ENCODE measurements at regions not wholly inside any gene's neighbourhood (a gene's known extent, or its start where the extent isn't known, plus 50 kb on each side); places are given as distances from the start of the nearest gene placed in this dataset.

DNA sequence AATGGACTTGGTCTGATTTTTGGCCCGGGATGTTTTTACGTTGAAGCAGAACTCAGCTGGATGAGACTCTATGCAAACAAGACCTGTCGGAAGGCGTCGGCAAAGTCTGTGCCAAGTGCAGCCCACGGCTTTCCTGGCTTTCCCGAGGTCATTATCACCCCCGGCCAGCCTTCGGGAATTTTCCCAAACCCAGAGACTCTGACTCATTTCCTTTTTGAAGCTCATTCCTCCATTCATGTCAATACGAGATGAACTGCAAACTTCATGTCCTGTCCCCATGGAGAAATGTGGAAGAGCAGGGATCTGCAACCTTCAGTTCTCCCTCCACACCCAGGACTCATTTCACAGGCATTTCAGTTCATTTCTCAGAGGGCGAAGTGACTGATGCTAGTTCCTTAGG, 95.3 kb downstream of the IRX2 start:
- DNase-seq = no peak

DNA sequence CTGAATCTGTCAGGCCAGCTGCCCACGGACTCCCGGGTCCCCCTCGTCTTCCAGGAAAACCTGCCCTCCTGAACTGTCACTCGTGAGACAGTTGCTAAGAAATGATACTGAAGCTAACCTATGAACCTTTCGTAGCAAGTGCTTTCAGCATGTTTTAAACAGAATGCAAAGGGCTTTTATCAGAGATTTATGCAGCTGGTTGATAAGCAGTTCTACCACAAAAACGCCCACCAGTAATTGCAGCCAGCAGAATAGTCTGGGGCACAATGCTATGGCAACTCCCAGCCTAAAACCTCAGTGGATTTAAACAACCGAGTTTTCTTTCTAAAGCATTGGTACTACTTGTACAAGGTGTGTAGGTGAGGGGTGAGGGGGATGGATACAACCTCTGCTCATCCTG, 97.5 kb downstream of the IRX2 start:
- no peak for DNase-seq

DNA sequence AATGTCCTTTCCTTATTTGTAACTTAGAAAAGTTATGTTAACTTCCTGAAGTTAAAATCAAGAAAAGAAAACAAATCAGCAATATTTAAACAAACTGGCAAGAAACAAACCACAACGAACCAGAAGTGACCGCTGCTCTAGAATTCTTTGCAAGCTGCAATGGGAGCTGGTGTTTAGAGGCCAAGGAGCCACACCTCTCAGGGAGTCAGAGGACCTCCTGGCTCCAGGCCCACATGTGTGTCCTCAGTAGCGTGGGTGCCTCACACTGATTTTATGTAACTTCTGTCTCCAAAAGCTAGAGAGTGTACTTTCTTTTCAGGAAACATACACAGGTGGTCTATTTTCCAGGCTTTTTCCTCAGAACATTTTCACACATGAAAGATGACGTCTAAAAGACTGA, 100.4 kb downstream of the IRX2 start:
- no peak for DNase-seq

DNA sequence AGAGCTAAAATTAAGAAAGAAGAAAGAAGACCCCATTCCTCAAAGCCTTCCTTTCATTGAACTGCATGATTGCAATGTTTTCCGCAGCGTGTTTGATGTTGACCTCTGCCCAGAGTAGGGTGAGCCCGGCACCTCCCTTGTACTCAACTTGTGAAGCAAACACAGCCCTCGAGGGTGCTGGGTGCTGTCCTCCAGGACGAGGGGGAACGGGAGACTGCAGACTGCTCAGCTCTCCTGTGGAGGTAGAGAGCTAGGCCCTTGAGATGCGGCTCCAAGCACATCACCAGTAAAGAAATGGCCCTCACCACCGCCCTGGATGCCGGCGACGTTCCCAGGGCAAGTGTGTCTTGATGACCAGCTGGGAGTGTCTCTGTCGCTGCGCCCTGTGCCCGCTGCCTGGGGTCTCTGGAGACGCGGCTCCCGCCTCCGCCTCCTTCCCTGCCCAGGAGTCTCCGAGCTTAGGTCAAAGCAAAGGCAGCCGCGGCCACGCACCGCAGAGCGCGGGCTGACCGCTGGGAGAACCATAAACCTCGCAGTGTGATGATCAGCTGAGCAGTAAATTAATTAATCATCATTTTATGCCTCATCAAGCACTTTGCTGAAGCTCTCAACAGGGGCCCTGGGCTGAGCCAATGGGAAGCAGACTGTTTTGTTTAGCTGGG, 108.7 kb downstream of the IRX2 start:
- no peak for DNase-seq

DNA sequence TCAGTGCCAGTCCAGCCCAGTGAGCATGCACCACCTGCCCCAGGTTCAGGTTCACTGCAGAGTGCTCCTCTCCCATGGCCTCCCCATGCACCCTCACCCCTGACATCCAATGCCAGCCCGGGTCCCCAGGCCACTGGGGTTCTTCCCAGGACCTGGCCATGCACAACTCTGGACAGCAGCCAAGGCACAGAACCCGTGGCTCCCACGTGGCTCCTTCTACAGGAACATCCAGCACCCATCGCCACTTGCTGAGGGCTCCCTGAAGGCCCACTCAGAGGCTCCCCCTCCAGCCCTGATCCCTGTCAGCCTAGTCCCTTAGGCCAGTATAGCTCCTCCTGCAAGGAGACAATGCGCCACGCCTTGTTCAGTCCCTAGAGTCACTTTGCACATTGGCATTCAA, 110.8 kb downstream of the IRX2 start:
- DNase-seq = no peak

DNA sequence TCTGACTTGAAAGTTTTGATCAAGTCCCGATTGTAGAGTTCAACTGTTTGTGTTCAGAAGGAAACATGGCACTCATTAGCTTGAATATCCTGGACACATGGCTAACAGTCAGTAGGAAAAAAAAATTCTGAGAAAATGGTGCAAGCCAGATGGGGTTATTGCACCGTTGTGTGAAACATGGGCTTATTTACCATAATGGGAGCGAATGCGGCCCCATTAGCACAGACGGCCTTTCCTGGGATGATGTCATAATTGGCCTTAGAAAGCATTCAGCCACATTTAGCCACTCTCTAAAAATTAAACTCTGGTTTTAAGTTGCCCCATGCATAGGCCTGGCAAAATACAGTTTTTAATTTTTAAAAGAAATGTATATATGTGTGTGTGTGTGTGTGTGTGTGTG, 112.1 kb downstream of the IRX2 start:
- DNase-seq = no peak

DNA sequence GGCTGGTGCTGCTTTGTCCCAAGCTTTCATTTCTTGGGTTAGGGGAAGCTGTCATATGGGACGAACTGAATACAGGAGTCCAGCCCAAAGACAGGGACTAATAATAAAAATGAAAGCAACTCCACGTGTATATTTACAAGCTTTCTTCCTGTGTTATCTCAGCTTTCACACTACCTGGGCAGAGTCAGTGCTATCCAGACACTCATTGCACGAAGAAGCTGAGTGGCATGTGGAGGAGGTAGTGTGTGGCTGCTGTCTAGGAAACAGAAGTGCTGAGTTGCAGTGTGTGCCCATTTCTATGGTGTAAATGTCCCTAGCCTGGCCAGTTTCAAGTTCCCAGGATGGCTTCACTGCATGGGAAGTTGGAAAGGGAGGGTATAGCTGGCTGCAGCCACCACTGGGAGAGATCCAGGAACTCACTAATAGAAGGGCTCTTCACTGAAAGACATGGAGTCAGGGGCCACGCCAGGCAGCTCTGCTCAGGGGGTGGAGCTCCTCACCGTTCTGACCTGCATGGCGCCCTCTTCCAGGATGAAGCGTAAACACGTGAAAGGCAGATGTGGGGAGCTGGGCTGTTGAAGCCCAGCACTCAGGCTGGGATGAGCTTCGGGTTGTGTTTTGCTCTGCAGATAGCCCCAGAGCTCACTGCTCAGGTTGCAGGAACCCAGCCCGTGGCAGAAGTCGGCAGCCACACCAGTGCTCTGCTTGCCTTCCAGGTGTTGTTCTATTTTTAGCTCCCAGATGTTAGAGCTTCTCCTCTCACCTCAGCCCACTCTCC, 116.9 kb downstream of the IRX2 start:
- no peak for DNase-seq

DNA sequence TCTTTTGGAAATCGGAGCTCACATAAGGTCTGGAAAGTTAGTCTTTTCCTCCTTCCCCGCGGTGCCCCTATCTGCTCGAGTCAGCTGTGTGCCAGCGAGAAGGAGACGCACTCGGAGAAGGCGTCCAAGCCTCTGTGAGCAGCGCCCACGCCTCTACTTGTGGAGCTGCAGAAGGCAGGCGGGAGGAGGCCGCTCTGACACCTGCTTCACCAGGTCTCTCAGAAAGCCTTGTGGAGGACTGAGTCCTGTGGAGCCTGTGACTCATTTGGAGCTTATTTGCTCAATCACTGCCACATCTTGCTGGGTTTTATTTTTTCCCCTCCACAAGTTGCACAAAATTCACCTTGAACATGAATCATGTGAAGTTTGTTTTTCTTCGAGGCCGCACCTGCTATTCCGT, 117.5 kb downstream of the IRX2 start:
- DNase-seq = no peak

DNA sequence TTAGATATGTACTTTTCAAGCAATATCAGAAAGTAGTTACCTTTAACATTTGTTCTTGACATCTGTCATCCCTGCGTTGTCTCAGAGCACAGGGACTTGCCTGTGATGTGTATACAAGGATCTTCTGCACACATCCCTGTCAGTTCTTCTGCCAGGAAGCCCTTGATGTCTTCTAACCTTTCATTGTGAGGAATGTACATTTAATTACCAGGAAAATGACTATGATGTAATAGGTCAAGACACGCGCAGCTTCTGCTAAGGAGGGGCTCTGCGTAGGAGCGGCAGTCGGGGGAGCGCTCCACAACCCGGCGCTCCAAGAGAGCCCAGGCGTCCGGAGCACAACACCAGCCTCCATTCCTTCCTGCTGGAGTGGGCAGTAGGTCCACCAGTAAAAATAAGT, 119.7 kb downstream of the IRX2 start:
- no peak for DNase-seq

DNA sequence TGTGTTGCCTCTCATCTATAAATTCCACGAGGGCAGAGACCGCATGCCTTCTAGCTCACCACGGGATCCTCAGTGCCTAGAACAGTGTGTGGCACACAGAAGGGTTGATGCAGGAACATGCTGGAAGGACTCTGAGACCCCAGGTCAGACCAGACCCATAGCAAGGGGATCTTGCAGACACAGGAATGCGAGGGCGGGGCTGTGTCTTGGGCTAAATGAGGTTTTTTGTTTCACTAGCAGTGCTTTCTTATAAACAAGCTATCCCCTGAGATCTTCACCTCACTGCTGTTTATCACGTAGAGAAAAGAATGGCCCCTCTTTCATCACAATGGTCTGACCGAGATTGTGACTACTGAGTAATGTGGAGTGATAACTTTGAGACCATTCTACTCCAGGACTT, 122.4 kb downstream of the IRX2 start:
- DNase-seq = no peak

DNA sequence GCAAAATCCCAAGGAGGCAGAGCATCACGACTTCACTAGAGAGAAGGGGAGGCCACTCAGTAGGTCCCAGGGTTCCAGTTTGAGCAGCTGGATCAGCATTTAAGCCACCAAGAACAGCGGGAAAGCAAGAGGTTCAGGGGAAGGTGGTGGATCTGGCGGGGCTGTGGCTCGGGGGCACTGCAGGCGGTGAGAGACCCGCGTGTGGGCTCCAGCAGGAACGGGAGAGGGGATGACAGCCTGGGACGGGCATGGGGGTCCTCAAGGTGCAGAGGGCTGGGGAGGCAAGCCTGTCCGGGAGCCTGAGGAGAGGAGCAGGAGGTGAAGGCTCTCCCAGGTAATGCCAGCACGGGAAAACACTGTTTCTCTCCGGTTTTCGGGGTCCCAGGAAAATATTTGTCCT, 123.6 kb downstream of the IRX2 start:
- DNase-seq = no peak

DNA sequence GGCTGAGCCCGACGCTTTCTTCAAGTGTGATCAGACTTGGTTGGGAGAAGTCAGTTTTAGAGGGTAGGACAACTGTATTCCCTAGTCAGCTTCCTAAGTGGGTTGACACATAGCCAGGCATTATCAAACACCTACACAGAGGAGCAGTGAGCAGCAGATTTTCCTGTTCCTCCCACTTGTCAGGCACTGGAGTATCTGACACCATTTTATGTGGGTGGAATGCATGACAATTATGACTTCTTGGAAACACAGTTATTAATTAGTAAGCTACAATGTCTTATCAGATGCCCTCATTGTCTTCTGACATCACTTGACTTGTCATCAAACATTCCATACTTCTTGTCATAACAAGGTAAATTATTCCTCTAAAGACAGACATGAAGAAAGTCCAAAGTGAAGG, 124.9 kb downstream of the IRX2 start:
- DNase-seq = no peak

DNA sequence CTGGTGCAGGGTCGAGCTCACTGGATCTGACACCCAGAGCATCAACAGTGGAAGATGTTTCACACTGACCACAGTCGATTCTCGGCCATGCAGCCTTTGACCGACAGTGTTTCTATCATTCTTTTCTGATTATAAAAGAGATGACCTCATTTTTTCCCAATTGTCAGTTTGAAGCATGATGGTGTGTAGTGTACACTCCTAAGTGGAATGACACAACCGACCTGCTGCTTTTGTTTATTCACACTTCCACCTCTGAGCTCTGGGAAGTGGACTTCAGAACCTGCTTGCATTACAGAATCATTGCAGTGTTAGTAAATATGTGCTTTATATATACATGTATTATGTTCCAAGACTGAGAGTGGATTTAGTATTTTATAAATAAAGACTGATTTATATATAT, 128.6 kb downstream of the IRX2 start:
- no peak for DNase-seq

DNA sequence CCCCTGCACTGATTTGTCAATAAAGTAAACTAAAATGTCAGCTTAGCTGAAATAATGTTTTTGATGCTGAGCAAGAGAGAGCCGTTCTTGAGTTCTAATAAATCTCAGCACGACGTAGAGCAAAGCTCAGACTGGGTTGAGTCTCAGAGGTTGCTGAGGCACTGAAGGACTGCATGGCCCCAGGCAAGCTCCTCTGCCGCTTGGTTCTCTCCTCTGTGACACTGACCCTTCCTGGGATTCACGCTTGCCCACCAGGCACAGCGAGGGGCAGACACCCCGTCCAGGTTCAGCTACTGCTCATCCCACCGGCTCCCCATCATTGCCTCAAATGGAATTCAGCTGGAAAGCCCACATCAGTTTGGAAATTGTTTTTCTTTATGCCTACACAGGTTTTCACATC, 129.8 kb downstream of the IRX2 start:
- DNase-seq = no peak

DNA sequence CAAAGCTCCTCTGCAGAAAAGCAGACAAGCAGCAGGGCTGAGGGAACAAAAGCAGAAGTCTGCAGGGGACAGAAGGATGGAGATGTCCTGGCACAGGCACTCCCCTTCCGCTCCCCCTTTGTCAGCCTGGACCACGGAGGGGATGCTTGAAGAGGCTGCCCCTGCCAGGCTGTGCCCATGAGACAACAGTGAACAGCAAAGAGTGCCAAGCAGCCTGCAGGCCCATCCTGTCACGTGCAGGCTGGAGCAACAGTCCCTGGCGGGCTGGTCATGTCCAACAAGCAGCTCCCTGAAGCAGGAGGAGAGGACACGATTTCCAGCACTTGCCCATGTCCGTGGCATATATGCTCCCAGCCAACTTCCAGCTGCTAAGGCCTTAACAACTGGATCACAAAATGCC, 132.3 kb downstream of the IRX2 start:
- no peak for DNase-seq

DNA sequence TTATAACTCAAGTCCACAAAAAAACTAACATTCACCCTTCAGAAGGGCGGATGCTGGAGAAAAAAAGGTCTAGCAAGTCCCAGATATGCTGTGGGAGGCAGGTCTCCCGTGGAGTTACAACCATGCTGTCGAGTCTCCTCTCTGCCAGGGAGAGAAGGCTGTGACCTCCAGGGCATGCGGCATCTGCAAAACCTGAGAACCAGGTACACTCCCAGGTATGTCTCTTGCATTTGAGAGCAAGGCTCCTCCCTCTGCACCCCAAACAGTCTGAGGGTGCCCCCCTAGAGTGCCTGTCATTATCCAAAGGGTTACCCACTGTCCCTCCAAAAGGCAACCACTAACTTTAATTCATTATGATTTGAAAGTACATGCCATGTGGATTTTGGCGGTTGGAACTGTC, 134.0 kb downstream of the IRX2 start:
- no peak for DNase-seq

DNA sequence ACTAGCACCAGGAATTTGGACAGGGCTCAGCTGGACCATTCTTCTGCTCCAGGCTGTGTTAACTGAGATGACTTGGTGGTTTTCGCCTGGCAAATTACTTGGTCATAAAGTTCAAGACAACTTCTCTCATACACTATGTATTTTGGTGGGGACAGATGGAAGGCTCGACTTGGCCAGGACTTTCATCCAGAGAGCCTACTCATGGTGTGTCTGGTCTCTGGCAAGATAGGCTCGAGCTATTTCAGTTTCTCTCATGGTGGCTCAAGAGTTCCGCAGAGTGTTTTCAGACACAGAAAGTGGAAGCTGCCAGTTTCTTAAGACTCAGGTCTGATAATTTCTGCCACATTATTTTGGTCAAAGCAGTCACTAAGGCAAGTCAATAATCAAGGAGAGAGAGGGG, 135.6 kb downstream of the IRX2 start:
- DNase-seq = no peak

DNA sequence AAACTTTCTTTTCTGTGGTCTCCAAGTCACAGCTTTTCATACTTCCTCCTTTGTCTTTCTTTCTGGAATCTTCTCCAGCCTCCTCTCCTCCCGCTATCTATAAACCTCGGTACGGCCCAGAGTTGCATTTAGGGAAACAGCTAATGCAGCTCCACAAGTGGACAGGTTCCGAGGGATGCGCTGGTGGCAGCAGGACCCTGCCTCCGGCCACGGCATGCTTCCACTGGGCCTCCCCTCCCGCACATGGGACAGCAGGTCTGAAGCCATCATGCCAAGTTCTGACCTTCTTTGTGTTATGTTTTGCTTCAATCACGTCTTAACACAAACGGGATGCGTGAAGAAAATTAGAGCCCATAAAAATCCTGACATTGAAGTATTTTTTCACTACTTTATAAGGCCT, 136.9 kb downstream of the IRX2 start:
- DNase-seq = no peak

DNA sequence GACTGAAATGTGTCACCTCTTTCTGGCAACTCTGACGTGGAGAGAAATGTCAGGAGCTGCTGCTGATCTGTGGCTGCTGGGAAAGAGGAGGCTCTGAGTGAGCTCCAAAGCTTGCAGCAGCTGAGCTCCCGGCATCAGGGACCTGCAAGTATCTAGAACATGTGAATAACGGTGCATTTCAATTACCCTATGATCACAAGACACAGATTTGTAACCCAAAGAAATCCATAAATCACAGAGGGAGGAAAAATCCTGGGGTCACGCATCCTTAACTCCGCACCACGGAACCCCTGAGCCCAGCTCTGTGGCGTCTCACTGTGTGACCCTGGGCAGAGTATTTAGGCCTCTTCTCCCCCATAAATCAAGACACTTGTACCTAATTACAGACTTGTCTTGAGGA, 139.8 kb downstream of the IRX2 start:
- no peak for DNase-seq

DNA sequence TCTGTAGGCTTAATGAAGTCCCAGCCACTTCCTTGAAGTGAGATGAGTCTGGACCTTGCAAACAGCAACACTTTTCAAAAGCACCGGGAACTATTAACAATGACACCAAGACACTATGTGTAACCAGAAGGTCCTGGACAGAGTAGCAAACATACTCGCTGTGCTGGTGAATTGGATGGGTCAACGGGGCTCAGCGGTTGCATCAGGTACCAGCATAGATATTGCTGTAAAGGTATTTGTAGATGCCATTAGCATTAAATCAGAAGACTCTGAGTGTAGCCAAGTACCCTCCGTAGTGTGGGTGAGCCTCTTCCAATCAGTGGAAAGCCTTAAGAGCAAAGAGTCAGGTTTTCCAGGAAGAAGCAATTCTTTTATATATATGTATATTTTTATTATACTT, 140.5 kb downstream of the IRX2 start:
- no peak for DNase-seq

DNA sequence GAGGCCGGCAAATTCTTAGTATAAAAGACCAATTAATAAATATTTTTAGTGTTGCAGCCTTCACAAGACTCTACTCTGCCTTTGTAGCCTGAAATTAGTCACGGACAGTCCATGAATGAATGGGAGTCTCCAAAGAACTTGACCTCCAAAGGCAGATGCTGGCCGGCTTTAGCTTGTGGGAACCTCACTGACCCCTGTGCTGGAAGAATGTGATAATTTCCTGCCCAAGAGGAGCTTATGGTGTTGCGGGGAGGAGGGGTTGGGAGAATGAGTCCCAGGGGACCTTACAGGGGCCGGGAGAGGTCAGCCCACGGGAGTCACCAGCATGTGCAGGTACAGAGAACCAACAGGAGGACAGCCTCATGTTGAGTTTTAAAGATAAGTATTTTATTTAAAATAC, 143.1 kb downstream of the IRX2 start:
- no peak for DNase-seq

DNA sequence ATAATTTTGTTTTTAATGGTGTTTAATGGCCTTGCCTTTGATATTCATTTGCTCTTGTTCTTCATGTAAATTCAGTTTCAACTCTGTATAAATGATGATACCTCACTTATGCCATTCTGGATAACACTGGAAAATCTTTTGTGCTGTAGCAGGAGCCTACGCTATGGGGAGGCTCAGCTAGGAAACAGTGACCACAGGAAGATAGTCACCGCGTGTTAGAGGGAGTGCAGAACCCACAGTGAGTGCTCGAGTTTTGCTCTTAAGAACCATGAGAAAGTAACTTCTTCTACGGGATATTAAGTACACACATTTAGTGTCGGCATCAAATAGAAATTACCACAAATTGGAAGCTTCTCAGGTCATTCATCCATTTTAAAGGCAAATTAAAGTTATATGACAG, 143.9 kb downstream of the IRX2 start:
- no peak for DNase-seq

DNA sequence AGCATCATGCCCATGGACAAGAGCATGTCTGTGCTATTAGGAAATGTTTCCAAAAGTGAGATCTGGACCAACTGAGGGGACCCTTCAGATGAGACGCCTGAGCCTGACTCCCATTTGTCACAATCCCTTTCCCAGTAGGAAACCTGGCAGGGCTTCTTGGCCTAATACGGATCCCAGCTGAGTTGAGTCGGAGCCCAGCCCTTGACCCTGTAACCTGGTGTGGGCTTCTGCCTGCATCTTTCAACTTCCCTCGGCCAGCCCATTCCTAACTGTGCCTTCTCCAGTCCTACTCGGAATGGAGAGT, 148.3 kb downstream of the IRX2 start:
- DNase-seq = no peak

DNA sequence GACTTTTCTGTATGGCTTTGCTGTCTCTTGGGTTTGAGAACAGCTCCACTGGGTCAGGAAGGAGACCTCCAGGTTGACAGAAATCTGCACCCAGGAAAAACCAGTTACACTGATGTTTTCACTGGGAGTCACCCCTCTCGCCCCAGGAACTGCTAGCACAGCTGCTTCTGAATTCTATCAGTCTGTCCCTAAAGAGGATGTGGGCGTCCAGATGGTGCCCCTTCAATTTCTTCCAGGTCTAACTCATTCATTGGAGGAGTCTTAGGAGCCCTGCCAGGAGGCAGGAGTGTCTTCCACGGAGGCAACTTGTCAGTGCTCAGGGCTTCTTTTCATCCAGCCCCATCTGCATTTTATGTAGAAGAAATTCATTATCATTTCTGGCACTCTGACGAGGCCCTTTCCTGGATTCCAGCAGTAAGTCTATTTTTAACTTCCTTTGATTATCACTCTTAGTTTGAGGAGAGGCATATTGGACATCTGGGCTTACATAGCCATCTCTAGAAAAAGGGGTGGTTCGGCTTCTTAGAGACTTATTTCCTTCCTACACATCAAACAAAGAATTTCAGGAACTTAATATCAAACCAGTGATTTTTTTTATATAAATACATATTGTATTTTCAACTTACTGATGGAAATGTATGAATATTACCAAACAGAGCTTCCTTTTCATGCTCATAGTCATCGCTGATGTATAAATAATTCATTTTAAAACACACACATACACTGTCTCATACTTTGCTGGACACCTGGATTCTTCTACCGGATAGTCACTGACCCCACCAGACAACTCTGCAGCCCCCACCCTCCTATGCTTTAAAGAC, 148.8 kb downstream of the IRX2 start:
- DNase-seq = no peak

Data from activated CD4-positive, CD25-positive, alpha-beta regulatory T cell (primary cell).